Memory B cell (primary cell): ENCODE measurements at regions not wholly inside any gene's neighbourhood (a gene's known extent, or its start where the extent isn't known, plus 50 kb on each side); places are given as distances from the start of the nearest gene placed in this dataset.

Experiments used
- ATAC-seq: fragments of 150-1000 bp; cut with Tn5 transposase; 2 replicates; pipeline ENCODE4 v1.10.0; 2021; ENCODE audit warnings: low read depth, mild to moderate bottlenecking, moderate library complexity
- DNase-seq, 2 donors: peaks; one replicate each; pipeline ENCODE4 v3.0.0; 2022; ENCODE audit warnings: low spot score in 2 of 2
- H3K27ac Mint-ChIP-seq: one replicate; pipeline ENCODE4 v1.8.0; 2022; ENCODE audit warnings: mild to moderate bottlenecking, moderate library complexity, mixed read lengths
- H3K27me3 Mint-ChIP-seq: one replicate; pipeline ENCODE4 v1.8.0; 2022; ENCODE audit warnings: mixed read lengths
- H3K36me3 Mint-ChIP-seq: one replicate; pipeline ENCODE4 v1.8.0; 2022; ENCODE audit warnings: mild to moderate bottlenecking, mixed read lengths
- H3K4me1 Mint-ChIP-seq: one replicate; pipeline ENCODE4 v1.8.0; 2022; ENCODE audit warnings: mixed read lengths
- H3K4me3 Mint-ChIP-seq: one replicate; pipeline ENCODE4 v1.8.0; 2022; ENCODE audit warnings: mild to moderate bottlenecking, moderate library complexity, mixed read lengths
- H3K9me3 Mint-ChIP-seq: one replicate; pipeline ENCODE4 v1.8.0; 2022; ENCODE audit warnings: mixed read lengths

GRCh38 chr9:108534741-108535140, 321.0 kb downstream of the ACTL7B start:
- Mint-ChIP-seq H3K27ac (no peak overlapping the region), H3K27me3 (no peaks in the 10 kb centered on the region), H3K4me3 (no peak overlapping the region), H3K36me3 (no peaks in the 10 kb centered on the region), H3K4me1 (no peaks in the 10 kb centered on the region), H3K9me3 (peaks cover 6% of the 10 kb centered on the region)
- ATAC-seq (no peak), DNase-seq (no peak)

- Mint-ChIP-seq H3K9me3 (peaks cover 6% of the 10 kb centered on the region), H3K36me3 (no peaks in the 10 kb centered on the region), H3K4me1 (no peaks in the 10 kb centered on the region), H3K27ac (no peak overlapping the region), H3K27me3 (peaks cover 7% of the 10 kb centered on the region), H3K4me3 (no peak overlapping the region)
- no peak for ATAC-seq
- no peak for DNase-seq
Measured at GRCh38 chr9:108530141-108530540, 325.6 kb downstream of the ACTL7B start.

DNA sequence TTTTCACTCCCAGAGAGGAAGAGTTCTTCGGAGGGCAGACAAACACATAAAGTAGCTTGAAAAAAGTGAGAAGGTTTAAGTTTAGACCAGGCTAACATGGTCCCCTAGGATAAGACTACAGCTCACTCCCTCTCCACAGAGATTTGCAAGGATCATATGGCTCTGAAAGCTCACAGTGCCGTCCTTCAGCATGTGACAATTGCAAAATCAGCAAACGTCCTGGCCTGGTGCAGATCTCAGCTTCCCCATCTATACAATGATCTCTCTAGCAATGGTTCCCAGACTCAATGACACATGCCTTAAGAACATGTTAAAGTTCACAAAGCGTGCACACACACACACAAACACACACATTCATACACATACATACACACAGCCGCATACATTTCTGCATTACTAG, 327.6 kb downstream of the ACTL7B start:
- no peaks in the 10 kb centered on the region for H3K9me3 Mint-ChIP-seq
- no peaks in the 10 kb centered on the region for H3K36me3 Mint-ChIP-seq
- no peak overlapping the region for H3K27ac Mint-ChIP-seq
- ATAC-seq: no peak
- H3K27me3 Mint-ChIP-seq: peaks cover 7% of the 10 kb centered on the region
- H3K4me3 Mint-ChIP-seq: no peak overlapping the region
- H3K4me1 Mint-ChIP-seq: no peaks in the 10 kb centered on the region
- no peak for DNase-seq

- no peak for ATAC-seq
- Mint-ChIP-seq H3K27me3 (peaks cover 7% of the 10 kb centered on the region), H3K4me1 (no peaks in the 10 kb centered on the region), H3K4me3 (no peak overlapping the region), H3K27ac (no peak overlapping the region), H3K36me3 (no peaks in the 10 kb centered on the region), H3K9me3 (no peaks in the 10 kb centered on the region)
- no peak for DNase-seq
Measured at GRCh38 chr9:108526518-108526917, 329.3 kb downstream of the ACTL7B start.

DNA sequence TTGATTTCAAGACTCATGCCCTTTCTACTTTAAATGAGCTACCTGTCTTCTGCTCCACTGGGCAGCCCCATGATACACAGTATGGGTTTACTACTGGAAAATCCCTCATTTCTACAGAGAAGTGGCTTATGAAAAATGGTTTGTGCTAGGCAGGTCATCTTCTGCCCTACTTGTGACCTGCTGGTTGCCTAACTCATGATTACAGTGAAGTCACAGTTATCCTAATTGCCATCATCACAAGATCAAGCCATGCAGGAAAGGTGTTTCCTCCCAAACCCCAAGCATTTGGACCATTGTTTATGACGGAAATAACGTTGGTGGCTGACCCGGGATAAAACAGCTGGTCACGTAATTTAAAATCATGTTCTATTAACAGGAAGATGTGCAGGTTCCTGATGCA, 330.6 kb downstream of the ACTL7B start:
- Mint-ChIP-seq H3K27ac (no peak overlapping the region), H3K4me3 (no peak overlapping the region), H3K36me3 (no peaks in the 10 kb centered on the region), H3K9me3 (no peaks in the 10 kb centered on the region), H3K27me3 (peaks cover 7% of the 10 kb centered on the region), H3K4me1 (no peaks in the 10 kb centered on the region)
- ATAC-seq: no peak
- DNase-seq: no peak

GRCh38 chr9:108521063-108521590, 334.7 kb downstream of the ACTL7B start:
- DNase-seq: no peak
- H3K4me3 Mint-ChIP-seq: no peak overlapping the region
- H3K9me3 Mint-ChIP-seq: no peaks in the 10 kb centered on the region
- no peak for ATAC-seq
- H3K36me3 Mint-ChIP-seq: no peaks in the 10 kb centered on the region
- H3K27ac Mint-ChIP-seq: no peak overlapping the region
- H3K27me3 Mint-ChIP-seq: peaks cover 4% of the 10 kb centered on the region
- H3K4me1 Mint-ChIP-seq: no peaks in the 10 kb centered on the region

- Mint-ChIP-seq H3K4me3 (no peak overlapping the region), H3K9me3 (no peaks in the 10 kb centered on the region), H3K27me3 (peaks cover 5% of the 10 kb centered on the region), H3K4me1 (no peaks in the 10 kb centered on the region), H3K36me3 (no peaks in the 10 kb centered on the region), H3K27ac (no peak overlapping the region)
- DNase-seq: no peak
- no peak for ATAC-seq
Measured at GRCh38 chr9:108519437-108519836, 336.3 kb downstream of the ACTL7B start.

GRCh38 chr9:108517651-108518365, 338.0 kb downstream of the ACTL7B start:
- no peak overlapping the region for H3K4me3 Mint-ChIP-seq
- ATAC-seq (no peak), DNase-seq (no peak)
- H3K27ac Mint-ChIP-seq: no peak overlapping the region
- H3K9me3 Mint-ChIP-seq: no peaks in the 10 kb centered on the region
- no peaks in the 10 kb centered on the region for H3K36me3 Mint-ChIP-seq
- no peaks in the 10 kb centered on the region for H3K4me1 Mint-ChIP-seq
- H3K27me3 Mint-ChIP-seq: peaks cover 5% of the 10 kb centered on the region

- Mint-ChIP-seq H3K9me3 (no peaks in the 10 kb centered on the region), H3K4me3 (no peak overlapping the region), H3K4me1 (no peaks in the 10 kb centered on the region), H3K27me3 (peaks cover 5% of the 10 kb centered on the region), H3K36me3 (no peaks in the 10 kb centered on the region), H3K27ac (no peak overlapping the region)
- no peak for ATAC-seq
- DNase-seq: no peak
Measured at GRCh38 chr9:108516391-108516790, 339.4 kb downstream of the ACTL7B start.

DNA sequence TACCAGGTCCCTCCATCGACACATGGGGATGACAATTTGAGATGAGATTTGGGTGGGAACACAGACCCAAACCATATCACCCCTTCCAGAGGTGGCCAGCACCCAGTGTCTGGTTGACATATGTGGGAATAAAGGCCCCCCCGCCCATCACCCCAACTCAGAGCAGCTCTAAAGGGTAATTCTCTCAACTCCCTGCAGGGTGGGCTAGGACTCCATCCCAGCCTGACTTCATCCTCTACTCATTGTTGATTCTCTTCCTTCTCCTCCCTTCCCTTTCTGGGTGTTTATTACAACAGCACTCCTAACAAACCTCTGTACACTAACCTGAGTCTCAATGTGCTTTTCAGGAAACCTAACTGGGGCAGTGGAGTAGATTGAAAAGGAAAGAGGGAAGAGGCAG, 339.9 kb downstream of the ACTL7B start:
- no peak overlapping the region for H3K27ac Mint-ChIP-seq
- H3K27me3 Mint-ChIP-seq: peaks cover 5% of the 10 kb centered on the region
- no peaks in the 10 kb centered on the region for H3K36me3 Mint-ChIP-seq
- DNase-seq (no peak), ATAC-seq (no peak)
- no peak overlapping the region for H3K4me3 Mint-ChIP-seq
- H3K9me3 Mint-ChIP-seq: no peaks in the 10 kb centered on the region
- H3K4me1 Mint-ChIP-seq: no peaks in the 10 kb centered on the region

DNA sequence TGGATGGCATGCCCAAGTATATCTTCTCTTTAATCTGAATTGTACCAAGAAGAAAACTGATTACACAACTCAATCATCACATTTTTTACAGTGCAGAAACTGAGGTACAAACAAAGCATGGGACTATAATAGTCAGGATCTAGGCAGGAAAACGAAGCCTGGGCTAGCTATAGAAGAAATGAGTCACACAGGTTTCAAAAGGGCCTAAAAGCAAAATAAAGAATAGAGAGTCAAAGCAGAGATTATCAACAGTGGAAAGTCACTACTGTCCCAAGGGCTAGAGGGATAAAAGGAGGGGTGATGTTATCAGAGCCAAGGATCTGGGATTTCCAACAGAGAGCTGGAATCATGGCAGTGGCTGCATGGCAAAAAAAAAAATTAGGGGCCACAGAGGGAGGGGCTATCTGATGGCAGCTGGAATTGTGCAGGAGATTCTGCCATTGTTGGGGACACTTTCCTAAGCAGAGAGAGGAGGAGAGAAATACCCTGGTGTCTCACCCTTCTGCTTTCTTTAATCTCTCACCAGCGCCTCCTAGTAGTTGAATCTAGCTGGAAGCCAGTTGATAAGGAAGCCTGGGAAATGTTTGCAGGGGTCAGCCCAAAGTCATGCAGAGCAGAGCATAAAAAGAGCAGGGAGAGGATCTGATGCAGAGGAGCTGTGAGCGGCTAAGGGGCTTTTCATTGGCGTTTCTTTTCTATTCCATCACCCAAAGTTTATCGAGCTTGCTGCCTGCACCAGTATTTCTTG, 343.2 kb downstream of the ACTL7B start:
- no peak overlapping the region for H3K27ac Mint-ChIP-seq
- ATAC-seq (no peak), DNase-seq (no peak)
- H3K36me3 Mint-ChIP-seq: no peaks in the 10 kb centered on the region
- no peaks in the 10 kb centered on the region for H3K9me3 Mint-ChIP-seq
- H3K4me1 Mint-ChIP-seq: no peaks in the 10 kb centered on the region
- H3K27me3 Mint-ChIP-seq: peaks cover 3% of the 10 kb centered on the region
- H3K4me3 Mint-ChIP-seq: no peak overlapping the region

DNA sequence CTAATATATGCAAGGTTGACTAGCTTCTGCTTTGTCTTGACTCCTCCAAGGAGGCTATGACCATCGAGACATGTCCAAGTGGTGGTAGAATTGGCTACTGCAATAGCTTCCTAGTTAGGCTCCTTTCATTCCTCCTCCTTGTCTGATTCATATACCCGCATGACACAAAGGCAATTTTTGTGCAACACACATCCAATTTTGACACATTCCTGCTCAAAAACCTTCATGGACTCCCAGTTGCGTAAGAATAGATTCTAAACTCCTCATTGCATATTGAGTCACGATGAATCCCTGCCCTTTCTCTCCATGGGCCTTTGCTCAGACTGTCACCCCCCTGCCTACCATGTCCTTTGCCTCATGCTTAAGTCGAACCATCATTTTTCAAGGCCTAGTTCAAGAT, 344.5 kb downstream of the ACTL7B start:
- Mint-ChIP-seq H3K4me1 (no peaks in the 10 kb centered on the region), H3K9me3 (no peaks in the 10 kb centered on the region), H3K4me3 (no peak overlapping the region), H3K27ac (no peak overlapping the region), H3K27me3 (peaks cover 3% of the 10 kb centered on the region), H3K36me3 (no peaks in the 10 kb centered on the region)
- ATAC-seq (no peak), DNase-seq (no peak)

DNA sequence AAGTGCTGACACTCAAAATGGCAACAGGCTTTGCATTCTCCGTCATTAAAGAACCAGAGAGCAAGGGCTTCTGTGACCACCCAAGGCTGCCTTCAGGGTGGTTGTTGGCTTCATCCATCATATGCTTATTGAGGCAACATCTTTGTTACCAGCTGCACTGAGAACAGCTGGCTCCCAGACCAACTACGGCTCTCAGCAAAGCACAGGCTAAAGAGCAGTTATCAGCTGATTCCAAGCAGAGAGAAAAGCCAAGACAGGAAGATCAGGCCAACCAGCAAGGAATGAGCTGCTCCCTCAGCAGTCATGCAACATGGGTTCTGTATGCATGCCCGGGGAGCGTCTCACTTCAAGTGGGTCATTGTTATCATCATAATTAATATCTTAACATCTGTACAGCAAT, 358.9 kb downstream of the ACTL7B start:
- H3K4me3 Mint-ChIP-seq: no peak overlapping the region
- H3K27ac Mint-ChIP-seq: no peak overlapping the region
- no peaks in the 10 kb centered on the region for H3K4me1 Mint-ChIP-seq
- peaks cover 5% of the 10 kb centered on the region for H3K9me3 Mint-ChIP-seq
- ATAC-seq (no peak), DNase-seq (no peak)
- H3K27me3 Mint-ChIP-seq: peaks cover 2% of the 10 kb centered on the region
- peaks cover 2% of the 10 kb centered on the region for H3K36me3 Mint-ChIP-seq

DNA sequence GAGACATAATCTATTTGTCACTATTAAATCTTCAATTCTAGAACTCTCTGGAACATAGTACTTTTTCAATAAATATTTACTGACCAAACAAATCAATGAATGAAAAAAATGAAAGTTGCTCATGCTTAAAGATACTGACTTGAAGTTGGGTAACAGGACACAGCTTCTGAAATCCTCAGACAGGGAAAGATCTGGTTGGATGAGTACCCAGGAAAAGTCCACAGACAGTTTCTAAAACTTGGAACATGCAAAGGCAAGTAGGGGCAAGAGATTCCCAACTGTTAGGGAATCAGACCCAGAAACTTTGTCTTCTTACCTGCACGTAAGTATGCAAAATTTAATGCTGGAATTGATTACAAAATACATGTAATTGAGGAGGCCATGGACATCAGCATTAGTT, 366.2 kb downstream of the ACTL7B start:
- Mint-ChIP-seq H3K4me1 (no peaks in the 10 kb centered on the region), H3K27ac (no peak overlapping the region), H3K36me3 (no peaks in the 10 kb centered on the region), H3K4me3 (no peak overlapping the region), H3K27me3 (peaks cover 1% of the 10 kb centered on the region), H3K9me3 (peaks cover 6% of the 10 kb centered on the region)
- DNase-seq: no peak
- no peak for ATAC-seq

DNA sequence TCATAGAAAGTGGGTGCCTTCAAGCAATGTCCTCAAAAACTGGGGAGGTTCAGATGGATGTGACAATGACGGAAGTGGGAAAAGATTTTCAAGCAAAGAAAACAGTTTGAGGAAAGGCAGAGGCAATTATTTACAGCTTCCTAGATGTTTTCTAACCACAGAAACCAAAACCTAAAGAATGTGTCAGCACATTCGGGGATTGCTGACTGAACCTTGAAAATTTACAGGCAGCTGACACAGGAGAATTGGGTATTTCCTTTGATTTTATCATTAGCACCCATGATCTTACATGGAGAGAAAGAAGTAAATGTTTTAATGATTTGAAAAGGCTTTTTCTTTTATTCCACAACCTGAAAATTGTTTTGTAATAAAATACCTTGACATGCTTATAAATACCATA, 369.0 kb downstream of the ACTL7B start:
- ATAC-seq: no peak
- peaks cover 6% of the 10 kb centered on the region for H3K9me3 Mint-ChIP-seq
- H3K36me3 Mint-ChIP-seq: no peaks in the 10 kb centered on the region
- H3K27me3 Mint-ChIP-seq: peaks cover 5% of the 10 kb centered on the region
- H3K4me1 Mint-ChIP-seq: no peaks in the 10 kb centered on the region
- DNase-seq: no peak
- H3K27ac Mint-ChIP-seq: no peak overlapping the region
- no peak overlapping the region for H3K4me3 Mint-ChIP-seq
